ENCODE measurements at regions not wholly inside any gene's neighbourhood (a gene's known extent, or its start where the extent isn't known, plus 50 kb on each side); places are given as distances from the start of the nearest gene placed in this dataset.

DNA sequence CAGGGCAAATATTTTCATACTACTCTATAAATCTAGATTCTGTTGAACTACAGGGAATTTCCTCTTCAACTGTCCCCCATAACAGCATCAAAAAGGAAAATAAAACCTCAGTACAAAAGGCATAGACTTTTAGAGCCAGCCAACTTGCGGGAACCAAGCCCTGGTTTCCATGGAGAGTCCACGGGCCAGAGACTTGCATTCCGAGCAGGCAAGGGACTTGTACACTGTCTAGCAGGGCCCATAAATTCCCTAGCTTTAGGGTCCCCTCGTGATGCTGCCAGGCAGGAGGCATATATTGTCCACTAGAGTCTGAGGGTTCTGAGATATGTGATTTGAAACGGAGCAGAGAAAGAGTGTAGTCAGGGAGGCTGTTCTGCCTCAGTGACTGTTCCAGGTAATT is 153.1 kb upstream of the SLC14A2 start:
- TF ChIP-seq, protein P1, sequence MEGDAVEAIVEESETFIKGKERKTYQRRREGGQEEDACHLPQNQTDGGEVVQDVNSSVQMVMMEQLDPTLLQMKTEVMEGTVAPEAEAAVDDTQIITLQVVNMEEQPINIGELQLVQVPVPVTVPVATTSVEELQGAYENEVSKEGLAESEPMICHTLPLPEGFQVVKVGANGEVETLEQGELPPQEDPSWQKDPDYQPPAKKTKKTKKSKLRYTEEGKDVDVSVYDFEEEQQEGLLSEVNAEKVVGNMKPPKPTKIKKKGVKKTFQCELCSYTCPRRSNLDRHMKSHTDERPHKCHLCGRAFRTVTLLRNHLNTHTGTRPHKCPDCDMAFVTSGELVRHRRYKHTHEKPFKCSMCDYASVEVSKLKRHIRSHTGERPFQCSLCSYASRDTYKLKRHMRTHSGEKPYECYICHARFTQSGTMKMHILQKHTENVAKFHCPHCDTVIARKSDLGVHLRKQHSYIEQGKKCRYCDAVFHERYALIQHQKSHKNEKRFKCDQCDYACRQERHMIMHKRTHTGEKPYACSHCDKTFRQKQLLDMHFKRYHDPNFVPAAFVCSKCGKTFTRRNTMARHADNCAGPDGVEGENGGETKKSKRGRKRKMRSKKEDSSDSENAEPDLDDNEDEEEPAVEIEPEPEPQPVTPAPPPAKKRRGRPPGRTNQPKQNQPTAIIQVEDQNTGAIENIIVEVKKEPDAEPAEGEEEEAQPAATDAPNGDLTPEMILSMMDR (IDR thresholded peaks at IDR 0.05) = no peak
- TF ChIP-seq POLR2A (IDR thresholded peaks at IDR 0.05) = no peak
